RWPE2 (cell line): ENCODE measurements at regions not wholly inside any gene's neighbourhood (a gene's known extent, or its start where the extent isn't known, plus 50 kb on each side); places are given as distances from the start of the nearest gene placed in this dataset.
"Not testable (repeated sequence)": the region's sequence is repeated elsewhere in the genome, so short reads cannot be mapped to it uniquely, and the experiment has no call there.

Experiments
- ATAC-seq: fragments of 200-7000 bp; cut with Tn5 transposase; 3 replicates; pipeline ENCODE4 v1.9.1; 2021; ENCODE audit warnings: low read depth
- DNase-seq: peaks from one replicate; pipeline ENCODE4 v3.0.0-alpha.2; 2020; ENCODE audit warnings: low spot score
- H3K27ac ChIP-seq: fragments of 450-650 bp; 2 replicates; pipeline ENCODE4 v1.5.1; 2017; ENCODE audit warnings: mild to moderate bottlenecking; ENCODE audit not compliant: poor library complexity, severe bottlenecking
- H3K27me3 ChIP-seq: fragments of 250-450 bp; sonication (Bioruptor Pico); 2 replicates; pipeline ENCODE4 v1.5.1; 2021; ENCODE audit warnings: mild to moderate bottlenecking, moderate library complexity; ENCODE audit not compliant: insufficient read depth, poor library complexity, severe bottlenecking
- H3K36me3 ChIP-seq: fragments of 250-450 bp; sonication (Bioruptor Pico); 2 replicates; pipeline ENCODE4 v1.5.1; 2020; ENCODE audit warnings: low read depth, mild to moderate bottlenecking, moderate library complexity
- H3K4me1 ChIP-seq: fragments of 250-450 bp; sonication (Bioruptor Pico); 2 replicates; pipeline ENCODE4 v1.5.1; 2021; ENCODE audit warnings: mild to moderate bottlenecking, moderate library complexity; ENCODE audit not compliant: insufficient read depth, poor library complexity, severe bottlenecking
- H3K4me3 ChIP-seq: fragments of 250-450 bp; sonication (Bioruptor Pico); 2 replicates; pipeline ENCODE4 v1.5.1; 2021; ENCODE audit warnings: mild to moderate bottlenecking, moderate library complexity; ENCODE audit not compliant: severe bottlenecking
- H3K9me3 ChIP-seq: fragments of 250-450 bp; sonication (Bioruptor Pico); 2 replicates; pipeline ENCODE4 v1.5.1; 2021; ENCODE audit warnings: mild to moderate bottlenecking, moderate library complexity; ENCODE audit not compliant: severe bottlenecking
- CTCF ChIP-seq: fragments of 450-650 bp; IDR thresholded peaks from one replicate; pipeline ENCODE4 v1.5.1; 2017; ENCODE audit warnings: mild to moderate bottlenecking, moderate library complexity; ENCODE audit not compliant: poor library complexity, severe bottlenecking

- Histone ChIP-seq H3K9me3 (no peaks in the 10 kb centered on the region), H3K4me1 (no peaks in the 10 kb centered on the region), H3K27me3 (no peaks in the 10 kb centered on the region), H3K27ac (no peak overlapping the region), H3K36me3 (no peaks in the 10 kb centered on the region), H3K4me3 (no peak overlapping the region)
- DNase-seq (no peak), ATAC-seq (no peak)
- TF ChIP-seq CTCF: no peak
Measured at GRCh38 chr20:52305858-52306257, 114.3 kb upstream of the ZFP64 start.

GRCh38 chr20:52305024-52305645, 113.6 kb upstream of the ZFP64 start:
- no peaks in the 10 kb centered on the region for H3K4me1 ChIP-seq
- H3K27ac ChIP-seq: no peak overlapping the region
- ATAC-seq (peak; percentile 92), DNase-seq (no peak)
- H3K36me3 ChIP-seq: no peaks in the 10 kb centered on the region
- H3K27me3 ChIP-seq: no peaks in the 10 kb centered on the region
- H3K4me3 ChIP-seq: no peak overlapping the region
- TF ChIP-seq CTCF: no peak
- no peaks in the 10 kb centered on the region for H3K9me3 ChIP-seq

GRCh38 chr20:52303281-52303950, 111.8 kb upstream of the ZFP64 start:
- TF ChIP-seq CTCF: no peak
- no peak for ATAC-seq
- no peaks in the 10 kb centered on the region for H3K9me3 ChIP-seq
- H3K27me3 ChIP-seq: no peaks in the 10 kb centered on the region
- no peak overlapping the region for H3K27ac ChIP-seq
- DNase-seq: no peak
- no peaks in the 10 kb centered on the region for H3K4me1 ChIP-seq
- no peak overlapping the region for H3K4me3 ChIP-seq
- no peaks in the 10 kb centered on the region for H3K36me3 ChIP-seq

- Histone ChIP-seq H3K27me3 (no peaks in the 10 kb centered on the region), H3K9me3 (no peaks in the 10 kb centered on the region), H3K27ac (no peak overlapping the region), H3K36me3 (no peaks in the 10 kb centered on the region), H3K4me3 (no peak overlapping the region), H3K4me1 (no peaks in the 10 kb centered on the region)
- ATAC-seq (no peak), DNase-seq (no peak)
- no peak for TF ChIP-seq CTCF
Measured at GRCh38 chr20:52302736-52303135, 111.2 kb upstream of the ZFP64 start.

- H3K4me1 ChIP-seq, H3K4me3 ChIP-seq, DNase-seq, H3K9me3 ChIP-seq, H3K27me3 ChIP-seq, ATAC-seq, H3K27ac ChIP-seq, H3K36me3 ChIP-seq: not testable (repeated sequence)
Measured at GRCh38 chr20:52302051-52302450, 110.5 kb upstream of the ZFP64 start.
